ENCODE measurements at regions not wholly inside any gene's neighbourhood (a gene's known extent, or its start where the extent isn't known, plus 50 kb on each side); places are given as distances from the start of the nearest gene placed in this dataset.

GRCh38 chr2:82120115-82120514, 1815.6 kb upstream of the LRRTM1 start:
- intact Hi-C loops (cut with micrococcal nuclease), result no loop called here
- TF ChIP-seq CTCF (IDR thresholded peaks at IDR 0.05; ENCODE audit: borderline replicate concordance), result no peak
- no peak for DNase-seq
- H3K9me3 ChIP-seq (replicated peaks), result no peaks in the 10 kb centered on the region
- H3K27me3 ChIP-seq (ENCODE audit: low read depth), result no peaks in the 10 kb centered on the region
- H3K4me1 ChIP-seq, result no peaks in the 10 kb centered on the region
- no peak overlapping the region for H3K4me3 ChIP-seq
- no peaks in the 10 kb centered on the region for H3K36me3 ChIP-seq
- no peak overlapping the region for H3K27ac ChIP-seq (replicated peaks)

- H3K9me3 ChIP-seq (replicated peaks), result peaks cover 19% of the 10 kb centered on the region
- no peak overlapping the region for H3K4me3 ChIP-seq
- DNase-seq, result no peak
- H3K27ac ChIP-seq (replicated peaks), result no peak overlapping the region
- TF ChIP-seq CTCF (IDR thresholded peaks at IDR 0.05; ENCODE audit: borderline replicate concordance), result no peak
- H3K27me3 ChIP-seq (ENCODE audit: low read depth), result no peaks in the 10 kb centered on the region
- H3K36me3 ChIP-seq, result no peaks in the 10 kb centered on the region
- intact Hi-C loops (cut with micrococcal nuclease), result no loop called here
- H3K4me1 ChIP-seq, result no peaks in the 10 kb centered on the region
Observed at GRCh38 chr2:82109418-82109817, 1804.9 kb upstream of the LRRTM1 start.

- intact Hi-C loops (cut with micrococcal nuclease), result no loop called here
- Histone ChIP-seq H3K4me3 (no peak overlapping the region), H3K27me3 (ENCODE audit: low read depth) (no peaks in the 10 kb centered on the region), H3K36me3 (no peaks in the 10 kb centered on the region), H3K9me3 (replicated peaks) (no peaks in the 10 kb centered on the region), H3K27ac (replicated peaks) (no peak overlapping the region), H3K4me1 (no peaks in the 10 kb centered on the region)
- TF ChIP-seq CTCF (IDR thresholded peaks at IDR 0.05; ENCODE audit: borderline replicate concordance), result no peak
- DNase-seq, result no peak
Observed at GRCh38 chr2:82098617-82099016, 1794.1 kb upstream of the LRRTM1 start.

GRCh38 chr2:82089518-82089917, 1785.0 kb upstream of the LRRTM1 start:
- Histone ChIP-seq H3K9me3 (replicated peaks) (peaks cover 10% of the 10 kb centered on the region), H3K4me3 (no peak overlapping the region), H3K27me3 (ENCODE audit: low read depth) (no peaks in the 10 kb centered on the region), H3K4me1 (no peaks in the 10 kb centered on the region), H3K27ac (replicated peaks) (no peak overlapping the region), H3K36me3 (no peaks in the 10 kb centered on the region)
- intact Hi-C loops (cut with micrococcal nuclease), result loop anchor here (2.0 kb wide), 1 partner anchor 41 kb away; no protein-coding TSS in a partner anchor
- no peak for DNase-seq
- no peak for TF ChIP-seq CTCF (IDR thresholded peaks at IDR 0.05; ENCODE audit: borderline replicate concordance)

- Histone ChIP-seq H3K4me1 (no peaks in the 10 kb centered on the region), H3K4me3 (no peak overlapping the region), H3K27me3 (ENCODE audit: low read depth) (no peaks in the 10 kb centered on the region), H3K9me3 (replicated peaks) (peaks cover 10% of the 10 kb centered on the region), H3K36me3 (no peaks in the 10 kb centered on the region), H3K27ac (replicated peaks) (no peak overlapping the region)
- DNase-seq, result no peak
- no peak for TF ChIP-seq CTCF (IDR thresholded peaks at IDR 0.05; ENCODE audit: borderline replicate concordance)
- intact Hi-C loops (cut with micrococcal nuclease), result no loop called here
Observed at GRCh38 chr2:82084679-82085392, 1780.3 kb upstream of the LRRTM1 start.

All from left ventricle myocardium inferior (tissue), 1 donor.